Liver (tissue), 8 donors: ENCODE measurements at regions not wholly inside any gene's neighbourhood (a gene's known extent, or its start where the extent isn't known, plus 50 kb on each side); places are given as distances from the start of the nearest gene placed in this dataset.

Experiments used
- DNase-seq: peaks from one replicate; pipeline ENCODE4 v3.0.0-alpha.2; 2017; ENCODE audit warnings: low spot score
- H3K27ac ChIP-seq, 2 donors: one replicate each; pipeline ENCODE4 v1.7.0; 2013; ENCODE audit warnings: inconsistent platforms in 2 of 2, low read length in 2 of 2, control low read depth in 1 of 2, low read depth in 1 of 2, mild to moderate bottlenecking in 1 of 2
- H3K27me3 ChIP-seq, 4 donors: one replicate each; pipeline versions ENCODE4 v1.6.1 to v1.7.0; 2013; ENCODE audit warnings: low read length in 3 of 4, inconsistent platforms in 1 of 4, mild to moderate bottlenecking in 1 of 4, moderate library complexity in 1 of 4; ENCODE audit not compliant: control insufficient read depth in 4 of 4, insufficient read depth in 4 of 4
- H3K36me3 ChIP-seq, 4 donors: one replicate each; pipeline versions ENCODE4 v1.6.1 to v1.7.0; 2013; ENCODE audit warnings: low read length in 3 of 4, mild to moderate bottlenecking in 3 of 4, low read depth in 1 of 4, moderate library complexity in 1 of 4; ENCODE audit not compliant: control insufficient read depth in 4 of 4, insufficient read depth in 3 of 4
- H3K4me1 ChIP-seq, 4 donors: one replicate each; pipeline versions ENCODE4 v1.6.1 to v1.7.0; 2013; ENCODE audit warnings: low read length in 3 of 4, mild to moderate bottlenecking in 3 of 4, moderate library complexity in 1 of 4; ENCODE audit not compliant: control insufficient read depth in 4 of 4, insufficient read depth in 4 of 4
- H3K4me3 ChIP-seq, 3 donors: one replicate each; pipeline versions ENCODE4 v1.6.1 to v1.7.0; 2013; ENCODE audit warnings: low read length in 3 of 3, control low read depth in 1 of 3, low read depth in 1 of 3, mild to moderate bottlenecking in 1 of 3
- H3K9ac ChIP-seq, 2 donors: one replicate each; pipeline ENCODE4 v1.7.0; 2013; ENCODE audit warnings: low read length in 2 of 2, mild to moderate bottlenecking in 2 of 2, moderate library complexity in 2 of 2, control low read depth in 1 of 2, low read depth in 1 of 2
- H3K9me3 ChIP-seq, 4 donors: one replicate each; pipeline versions ENCODE4 v1.6.1 to v1.7.0; 2013; ENCODE audit warnings: low read length in 3 of 4; ENCODE audit not compliant: control insufficient read depth in 4 of 4
- CTCF ChIP-seq: fragments of 150-350 bp; IDR thresholded peaks from 2 replicates; pipeline ENCODE4 v1.5.1; 2017; ENCODE audit warnings: improper control_type of control experiment, low read depth, low read length; ENCODE audit not compliant: missing input control
- FOXA1 ChIP-seq: IDR thresholded peaks from 2 replicates; pipeline ENCODE4 v1.6.1; 2016; ENCODE audit warnings: antibody characterized with exemption
- FOXA2 ChIP-seq: IDR thresholded peaks from 2 replicates; pipeline ENCODE4 v1.6.1; 2016; ENCODE audit warnings: antibody characterized with exemption
- JUND ChIP-seq, 2 donors: IDR thresholded peaks; 2 replicates each; pipeline ENCODE4 v1.6.1; 2016; ENCODE audit warnings: antibody characterized with exemption in 2 of 2
- MAX ChIP-seq: IDR thresholded peaks from 2 replicates; pipeline ENCODE4 v1.6.1; 2016; ENCODE audit warnings: antibody characterized with exemption
- NR2F2 ChIP-seq: IDR thresholded peaks from 2 replicates; pipeline ENCODE4 v1.6.1; 2016; ENCODE audit warnings: antibody characterized with exemption
- RAD21 ChIP-seq, 2 donors: IDR thresholded peaks; 2 replicates each; pipeline ENCODE4 v1.6.1; 2016; ENCODE audit warnings: antibody characterized with exemption in 2 of 2, mild to moderate bottlenecking in 2 of 2
- REST ChIP-seq: IDR thresholded peaks from 2 replicates; pipeline ENCODE4 v1.6.1; 2016; ENCODE audit warnings: antibody characterized with exemption, mild to moderate bottlenecking
- RXRA ChIP-seq, 2 donors: IDR thresholded peaks; 2 replicates each; pipeline ENCODE4 v1.6.1; 2017 to 2018; ENCODE audit warnings: antibody characterized with exemption in 2 of 2, mild to moderate bottlenecking in 1 of 2
- SP1 ChIP-seq: IDR thresholded peaks from 2 replicates; pipeline ENCODE4 v1.6.1; 2018; ENCODE audit warnings: antibody characterized with exemption, mild to moderate bottlenecking
- TAF1 ChIP-seq: conservative IDR thresholded peaks from 2 replicates; pipeline ENCODE4 v1.6.1; 2016; ENCODE audit warnings: antibody characterized with exemption, mild to moderate bottlenecking
- YY1 ChIP-seq: IDR thresholded peaks from 2 replicates; pipeline ENCODE4 v1.6.1; 2016; ENCODE audit warnings: antibody characterized with exemption, mild to moderate bottlenecking
- WGBS: extraction: QIAGEN DNeasy Blood & Tissue Kit; methylation state at CpG from one replicate; pipeline ENCODE4 v1.1.7; 2013; 5-methylcytosine and 5-hydroxymethylcytosine counted together
- donor health status: healthy.
- donor health status: healthy.
- donor health status: healthy.
- donor health status: healthy.
- donor health status: healthy.

GRCh38 chr18:77444385-77444784 is 194.7 kb downstream of the GALR1 start:
- H3K27ac ChIP-seq, result no peak overlapping the region
- H3K4me3 ChIP-seq, result no peak overlapping the region
- H3K36me3 ChIP-seq, result no peaks in the 10 kb centered on the region
- no peak overlapping the region for H3K9ac ChIP-seq
- TF ChIP-seq NR2F2 (no peak), FOXA2 (no peak), FOXA1 (no peak), REST (no peak), CTCF (no peak), TAF1 (no peak), RXRA (IDR thresholded peaks at IDR 0.05) (no peak), RAD21 (IDR thresholded peaks at IDR 0.05) (no peak), MAX (no peak)
- H3K27me3 ChIP-seq, result peaks cover 0 to 3% (median 0%) of the 10 kb centered on the region in 4 donors
- no peak for DNase-seq
- H3K9me3 ChIP-seq, result no peaks in the 10 kb centered on the region
- 90% methylated on average over 10 of the region's 10 CpGs for WGBS
- H3K4me1 ChIP-seq, result no peaks in the 10 kb centered on the region

- Histone ChIP-seq H3K9ac (no peak overlapping the region), H3K4me3 (no peak overlapping the region), H3K9me3 (no peaks in the 10 kb centered on the region), H3K27me3 (peaks cover 0 to 3% (median 0%) of the 10 kb centered on the region in 4 donors), H3K4me1 (no peaks in the 10 kb centered on the region), H3K36me3 (no peaks in the 10 kb centered on the region), H3K27ac (no peak overlapping the region)
- WGBS, result 63% methylated on average over 6 of the region's 6 CpGs
- no peak for DNase-seq
- TF ChIP-seq SP1, result no peak
- no peak for TF ChIP-seq YY1
- no peak for TF ChIP-seq NR2F2
- TF ChIP-seq JUND (IDR thresholded peaks at IDR 0.05), result no peak
- TF ChIP-seq REST, result no peak
- no peak for TF ChIP-seq MAX
- TF ChIP-seq RAD21 (IDR thresholded peaks at IDR 0.05), result no peak
Measured at GRCh38 chr18:77448046-77448445, 198.4 kb downstream of the GALR1 start.
